PC-9 (cell line): ENCODE measurements at regions not wholly inside any gene's neighbourhood (a gene's known extent, or its start where the extent isn't known, plus 50 kb on each side); places are given as distances from the start of the nearest gene placed in this dataset.

Source experiments
- BruUV-seq: library from RNA; stranded (reverse); fragments of 400-500 nt; replicated peaks from 2 replicates; lab custom pipeline; 2021; lab: Mats Ljungman, UMichigan
- CTCF ChIA-PET: fragments of 300-600 bp; sonication (Branson Sonifier 250); formaldehyde crosslinking; loops from one replicate; lab custom pipeline; 2022; ENCODE audit warnings: antibody characterized with exemption; lab: Charles Lee
- POLR2A ChIA-PET: fragments of 300-600 bp; sonication (Branson Sonifier 250); formaldehyde crosslinking; loops from one replicate; lab custom pipeline; 2022; ENCODE audit warnings: antibody characterized with exemption; ENCODE audit not compliant: unreplicated experiment; lab: Charles Lee
- DNase-seq, 2 experiments: peaks; one replicate each; pipeline versions ENCODE4 v3.0.0 to v3.0.0-alpha.2; 2015 to 2022; ENCODE audit warnings: mixed read lengths in 1 of 2
- H2AFZ ChIP-seq: fragments of 200-600 bp; sonication (generic); 2 replicates; pipeline ENCODE4 v1.8.1; 2017; ENCODE audit warnings: antibody characterized with exemption
- H3F3A ChIP-seq: fragments of 200-600 bp; sonication (generic); 2 replicates; pipeline ENCODE4 v1.8.1; 2017; ENCODE audit warnings: antibody characterized with exemption, mild to moderate bottlenecking, low read depth; ENCODE audit not compliant: insufficient read depth
- H3K27ac ChIP-seq: fragments of 200-600 bp; sonication (generic); 2 replicates; pipeline ENCODE4 v1.6.1; 2016; ENCODE audit warnings: mixed run types
- H3K27me3 ChIP-seq: fragments of 200-600 bp; sonication (generic); 2 replicates; pipeline ENCODE4 v1.6.1; 2016; ENCODE audit warnings: low read depth, mixed run types; ENCODE audit not compliant: insufficient read depth
- H3K36me3 ChIP-seq: fragments of 200-600 bp; sonication (generic); 2 replicates; pipeline ENCODE4 v1.6.1; 2016; ENCODE audit warnings: low read depth, mixed run types
- H3K4me1 ChIP-seq: fragments of 200-600 bp; sonication (generic); replicated peaks from 2 replicates; pipeline ENCODE4 v1.6.1; 2016; ENCODE audit warnings: mixed run types; ENCODE audit not compliant: insufficient read depth
- H3K4me2 ChIP-seq: fragments of 200-600 bp; sonication (generic); 2 replicates; pipeline ENCODE4 v1.6.1; 2017; ENCODE audit warnings: mixed run types
- H3K4me3 ChIP-seq: fragments of 200-600 bp; sonication (generic); 2 replicates; pipeline ENCODE4 v1.6.1; 2016; ENCODE audit warnings: mixed run types
- H3K79me2 ChIP-seq: fragments of 200-600 bp; sonication (generic); 2 replicates; pipeline ENCODE4 v1.6.1; 2017; ENCODE audit warnings: low read depth, mixed run types
- H3K9me2 ChIP-seq: fragments of 200-600 bp; sonication (generic); 2 replicates; pipeline ENCODE4 v1.8.1; 2017; ENCODE audit warnings: mild to moderate bottlenecking; ENCODE audit not compliant: insufficient read depth
- H3K9me3 ChIP-seq: fragments of 200-600 bp; sonication (generic); 2 replicates; pipeline ENCODE4 v1.8.1; 2016; ENCODE audit warnings: low read depth; ENCODE audit not compliant: insufficient read depth
- H4K20me1 ChIP-seq: fragments of 200-600 bp; sonication (generic); 2 replicates; pipeline ENCODE4 v1.8.1; 2017; ENCODE audit not compliant: insufficient read depth
- EZH2 ChIP-seq: fragments of 200-600 bp; sonication (generic); IDR thresholded peaks from 2 replicates; pipeline ENCODE4 v1.8.0; 2017; ENCODE audit warnings: antibody characterized with exemption, low read depth
- intact Hi-C: fragments of 100-400 bp; cut with micrococcal nuclease; formaldehyde crosslinking; loops from one replicate; pipeline ENCODE4 v1.10.0; 2022; ENCODE audit not compliant: unreplicated experiment
- TF ChIP-seq, protein P1 (sequence below): fragments of 200-600 bp; sonication (generic); conservative IDR thresholded peaks from 2 replicates; pipeline ENCODE4 v1.6.1; 2017; ENCODE audit warnings: mixed run types, antibody characterized with exemption, mild to moderate bottlenecking, moderate library complexity

DNA sequence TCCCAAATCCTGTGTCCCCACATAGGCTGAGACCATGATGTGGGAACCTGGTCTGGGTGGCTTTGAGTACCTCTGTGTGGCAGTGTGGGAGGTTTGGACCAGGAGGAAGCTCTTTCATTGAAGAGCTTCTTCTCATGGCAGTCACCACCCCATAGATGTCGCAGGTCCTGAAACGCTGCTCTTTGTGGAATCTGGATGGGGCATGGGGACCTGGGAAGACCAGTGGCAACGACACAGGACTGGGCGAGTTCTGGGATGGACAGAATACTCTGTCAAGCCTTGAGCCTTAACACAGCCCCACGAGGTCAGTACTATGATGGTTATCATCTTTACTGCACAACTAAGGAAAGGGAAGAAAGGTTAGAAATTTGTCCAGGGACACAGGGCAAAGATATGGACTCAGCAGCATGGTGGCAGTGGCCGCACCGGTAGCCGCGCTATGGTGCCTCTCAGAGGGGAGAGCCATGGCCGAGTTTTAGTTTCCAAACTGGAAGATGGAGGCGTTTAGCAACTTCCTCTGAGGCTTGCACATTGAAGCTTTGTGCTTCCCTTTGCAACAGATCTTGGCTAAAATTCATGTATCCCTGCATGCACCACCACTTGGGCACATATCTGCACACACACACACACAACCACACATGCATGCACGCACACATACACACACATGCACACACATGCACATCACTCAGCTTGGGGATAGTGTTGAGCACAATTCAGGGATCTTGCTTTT, 117.7 kb upstream of the C1orf174 start:
- H3K4me2 ChIP-seq = no peak overlapping the region
- TF ChIP-seq, protein P1, sequence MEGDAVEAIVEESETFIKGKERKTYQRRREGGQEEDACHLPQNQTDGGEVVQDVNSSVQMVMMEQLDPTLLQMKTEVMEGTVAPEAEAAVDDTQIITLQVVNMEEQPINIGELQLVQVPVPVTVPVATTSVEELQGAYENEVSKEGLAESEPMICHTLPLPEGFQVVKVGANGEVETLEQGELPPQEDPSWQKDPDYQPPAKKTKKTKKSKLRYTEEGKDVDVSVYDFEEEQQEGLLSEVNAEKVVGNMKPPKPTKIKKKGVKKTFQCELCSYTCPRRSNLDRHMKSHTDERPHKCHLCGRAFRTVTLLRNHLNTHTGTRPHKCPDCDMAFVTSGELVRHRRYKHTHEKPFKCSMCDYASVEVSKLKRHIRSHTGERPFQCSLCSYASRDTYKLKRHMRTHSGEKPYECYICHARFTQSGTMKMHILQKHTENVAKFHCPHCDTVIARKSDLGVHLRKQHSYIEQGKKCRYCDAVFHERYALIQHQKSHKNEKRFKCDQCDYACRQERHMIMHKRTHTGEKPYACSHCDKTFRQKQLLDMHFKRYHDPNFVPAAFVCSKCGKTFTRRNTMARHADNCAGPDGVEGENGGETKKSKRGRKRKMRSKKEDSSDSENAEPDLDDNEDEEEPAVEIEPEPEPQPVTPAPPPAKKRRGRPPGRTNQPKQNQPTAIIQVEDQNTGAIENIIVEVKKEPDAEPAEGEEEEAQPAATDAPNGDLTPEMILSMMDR = no peak
- BruUV-seq = no TSS peak
- H3K36me3 ChIP-seq = no peaks in the 10 kb centered on the region
- no peak for DNase-seq
- H3K27me3 ChIP-seq = peaks cover 93% of the 10 kb centered on the region
- H4K20me1 ChIP-seq = no peaks in the 10 kb centered on the region
- no peak overlapping the region for H2AFZ ChIP-seq
- no peaks in the 10 kb centered on the region for H3K9me2 ChIP-seq
- intact Hi-C loops = no loop called here
- ChIA-PET CTCF (interaction anchor here (0.6 kb wide), 1 partner anchor 260 kb away, joined by 3 read pairs; no protein-coding TSS in a partner anchor), POLR2A (no interaction called here)
- no peaks in the 10 kb centered on the region for H3K4me1 ChIP-seq
- H3F3A ChIP-seq = no peaks in the 10 kb centered on the region
- H3K4me3 ChIP-seq = no peak overlapping the region
- no peaks in the 10 kb centered on the region for H3K9me3 ChIP-seq
- H3K27ac ChIP-seq = no peak overlapping the region
- no peaks in the 10 kb centered on the region for H3K79me2 ChIP-seq

DNA sequence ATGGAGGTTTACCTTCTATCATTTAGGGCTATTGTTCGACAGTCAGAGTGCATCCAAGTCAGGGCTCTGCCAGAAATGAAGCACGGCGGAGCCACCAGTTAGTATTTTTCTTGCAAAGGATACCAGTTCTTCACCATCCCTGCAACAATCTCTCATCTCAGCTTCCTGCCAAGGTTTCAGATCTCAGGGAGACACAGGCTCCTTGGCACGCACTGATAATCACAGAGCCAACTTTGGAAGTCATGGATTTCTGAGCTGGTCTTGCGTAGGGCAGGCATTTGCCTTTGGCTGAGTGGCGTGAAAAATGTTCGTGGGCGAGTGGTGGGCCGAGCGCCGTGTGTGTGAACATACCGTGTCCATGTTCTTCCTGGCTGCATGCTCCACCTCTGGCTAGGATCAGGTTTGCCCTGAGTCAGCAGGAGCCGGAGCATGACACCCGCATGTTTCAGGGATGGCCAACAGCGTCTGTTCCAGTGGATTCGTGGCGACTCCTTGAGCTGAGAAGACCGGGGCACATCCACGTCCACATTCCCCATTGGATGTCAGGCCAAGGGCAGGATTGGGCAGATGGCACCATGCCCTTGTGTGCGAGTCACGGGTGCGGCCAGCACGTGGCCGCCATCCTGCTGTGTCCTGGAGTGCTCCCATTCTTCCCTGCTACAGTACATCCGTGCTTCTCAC, 118.5 kb upstream of the C1orf174 start:
- ChIA-PET CTCF (no interaction called here), POLR2A (no interaction called here)
- no peaks in the 10 kb centered on the region for H3F3A ChIP-seq
- no peaks in the 10 kb centered on the region for H3K79me2 ChIP-seq
- no peak overlapping the region for H2AFZ ChIP-seq
- no peaks in the 10 kb centered on the region for H3K9me3 ChIP-seq
- H3K27ac ChIP-seq = no peak overlapping the region
- H3K36me3 ChIP-seq = no peaks in the 10 kb centered on the region
- no peaks in the 10 kb centered on the region for H3K9me2 ChIP-seq
- BruUV-seq = no TSS peak
- no peak for DNase-seq
- intact Hi-C loops = no loop called here
- H3K4me3 ChIP-seq = no peak overlapping the region
- H3K4me2 ChIP-seq = no peak overlapping the region
- no peaks in the 10 kb centered on the region for H4K20me1 ChIP-seq
- H3K4me1 ChIP-seq = no peaks in the 10 kb centered on the region
- peaks cover 93% of the 10 kb centered on the region for H3K27me3 ChIP-seq
- TF ChIP-seq, protein P1 = no peak
- TF ChIP-seq EZH2 = no peak

DNA sequence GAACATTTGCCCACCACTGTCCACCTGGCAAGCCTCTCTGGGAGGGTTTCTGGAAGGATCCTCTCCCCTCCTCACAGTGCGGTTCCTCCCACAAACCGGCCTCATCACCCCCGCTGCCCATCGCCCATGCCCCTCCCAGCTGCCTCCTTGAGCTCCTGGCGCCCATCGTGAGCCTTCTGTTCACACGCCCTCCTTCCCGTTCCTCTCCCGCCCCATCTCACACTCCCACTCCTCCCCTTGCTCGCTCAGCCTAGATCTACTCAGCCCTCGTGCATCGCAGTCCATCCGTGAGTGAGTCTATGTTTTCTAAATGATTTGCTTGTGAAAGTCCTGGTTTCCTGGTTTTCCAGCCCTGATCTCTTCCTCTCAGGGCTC, 119.1 kb upstream of the C1orf174 start:
- Histone ChIP-seq H3K27me3 (peaks cover 93% of the 10 kb centered on the region), H2AFZ (no peak overlapping the region), H3K27ac (no peak overlapping the region), H3K4me1 (no peaks in the 10 kb centered on the region), H3K36me3 (no peaks in the 10 kb centered on the region), H3K4me2 (no peak overlapping the region), H3F3A (no peaks in the 10 kb centered on the region), H3K9me2 (no peaks in the 10 kb centered on the region), H4K20me1 (no peaks in the 10 kb centered on the region), H3K9me3 (no peaks in the 10 kb centered on the region), H3K4me3 (no peak overlapping the region), H3K79me2 (no peaks in the 10 kb centered on the region)
- CTCF ChIA-PET = no interaction called here
- POLR2A ChIA-PET = no interaction called here
- intact Hi-C loops = no loop called here
- TF ChIP-seq, protein P1 = no peak
- TF ChIP-seq EZH2 = no peak
- DNase-seq = no peak
- BruUV-seq = no TSS peak
